ENCODE measurements at regions not wholly inside any gene's neighbourhood (a gene's known extent, or its start where the extent isn't known, plus 50 kb on each side); places are given as distances from the start of the nearest gene placed in this dataset.

DNA sequence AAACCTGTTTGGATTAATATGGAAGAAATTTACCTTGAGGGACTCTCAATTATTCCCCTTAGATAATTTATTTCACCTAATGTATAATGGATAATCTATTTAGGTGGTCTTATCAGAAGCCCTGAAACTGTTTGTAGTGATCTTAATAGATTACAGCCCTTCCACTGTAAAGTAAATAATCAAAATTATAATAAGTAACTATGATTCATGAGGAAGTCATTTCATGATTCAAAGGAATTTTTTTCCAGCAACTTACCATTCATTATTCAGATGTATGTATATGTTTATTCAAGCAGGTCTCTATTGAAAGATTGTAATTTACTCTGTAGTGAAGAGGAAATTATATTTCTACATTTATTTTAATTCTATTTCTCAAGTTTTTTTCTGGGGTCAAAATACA lies 250.6 kb upstream of the ROBO1 start:
- DNase-seq = no peak
- Histone ChIP-seq H3K4me3 (no peak overlapping the region), H3K27me3 (no peaks in the 10 kb centered on the region), H3K9me3 (replicated peaks in 1 of 3) (no peaks in the 10 kb centered on the region), H3K36me3 (replicated peaks in 1 of 2) (no peaks in the 10 kb centered on the region), H3K4me1 (replicated peaks in 1 of 2) (no peaks in the 10 kb centered on the region), H3K27ac (no peak overlapping the region)
- TF ChIP-seq POLR2A (IDR thresholded peaks at IDR 0.05) = no peak
- TF ChIP-seq CTCF (IDR thresholded peaks at IDR 0.05) = no peak
- intact Hi-C loops (cut with DNase I) = no loop called here

GRCh38 chr3:80017369-80017768 lies 249.6 kb upstream of the ROBO1 start:
- DNase-seq = no peak
- Histone ChIP-seq H3K27me3 (no peaks in the 10 kb centered on the region), H3K9me3 (replicated peaks in 1 of 3) (no peaks in the 10 kb centered on the region), H3K36me3 (replicated peaks in 1 of 2) (no peaks in the 10 kb centered on the region), H3K27ac (no peak overlapping the region), H3K4me3 (no peak overlapping the region), H3K4me1 (replicated peaks in 1 of 2) (no peaks in the 10 kb centered on the region)
- intact Hi-C loops (cut with DNase I) = no loop called here
- TF ChIP-seq POLR2A (IDR thresholded peaks at IDR 0.05) (no peak), CTCF (IDR thresholded peaks at IDR 0.05) (no peak)
- 79 to 98% (median 93%) methylated on average over 2 of the region's 2 CpGs for WGBS, 4 donors

- no peak for DNase-seq
- no peaks in the 10 kb centered on the region for H3K36me3 ChIP-seq (replicated peaks in 1 of 2)
- TF ChIP-seq CTCF (IDR thresholded peaks at IDR 0.05) (no peak), POLR2A (IDR thresholded peaks at IDR 0.05) (no peak)
- no peak overlapping the region for H3K4me3 ChIP-seq
- intact Hi-C loops (cut with DNase I) = no loop called here
- H3K9me3 ChIP-seq (replicated peaks in 1 of 3) = no peaks in the 10 kb centered on the region
- H3K4me1 ChIP-seq (replicated peaks in 1 of 2) = no peaks in the 10 kb centered on the region
- no peaks in the 10 kb centered on the region for H3K27me3 ChIP-seq
- WGBS, 4 donors = 74 to 81% (median 79%) methylated on average over 5 of the region's 5 CpGs; no CpG with 5 or more reads in 1 of the 4 donors
- H3K27ac ChIP-seq = no peak overlapping the region
Observed at GRCh38 chr3:80014576-80014975, 246.8 kb upstream of the ROBO1 start.

DNA sequence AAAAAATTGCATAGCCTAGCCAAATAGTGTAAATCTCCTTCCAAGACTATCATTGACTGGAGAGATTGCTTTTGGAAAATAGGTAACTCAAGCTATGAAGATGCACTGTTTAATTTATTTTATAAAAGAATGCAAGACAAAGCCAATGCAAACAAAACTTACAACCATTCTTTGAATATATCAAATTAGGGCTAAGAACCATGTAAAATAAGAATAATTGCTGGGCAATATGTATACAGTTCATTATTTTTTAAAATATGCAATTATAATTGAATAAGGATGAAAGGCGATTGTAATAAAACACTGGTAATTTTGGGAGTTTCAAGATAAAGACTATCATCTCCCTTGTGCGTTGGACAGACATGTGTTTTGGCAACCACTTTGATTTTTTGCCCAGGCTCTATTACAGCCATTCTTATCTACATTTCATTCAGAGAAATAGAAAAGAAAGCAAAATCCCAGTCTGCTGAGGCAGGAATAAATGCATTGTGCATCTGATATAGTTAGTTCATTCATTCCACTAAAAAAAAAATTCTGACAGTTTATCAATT lies 242.3 kb upstream of the ROBO1 start:
- WGBS, 4 donors = 48 to 64% (median 57%) methylated on average over 2 of the region's 2 CpGs
- Histone ChIP-seq H3K9me3 (replicated peaks in 1 of 3) (no peaks in the 10 kb centered on the region), H3K27ac (no peak overlapping the region), H3K27me3 (no peaks in the 10 kb centered on the region), H3K36me3 (replicated peaks in 1 of 2) (no peaks in the 10 kb centered on the region), H3K4me3 (no peak overlapping the region), H3K4me1 (replicated peaks in 1 of 2) (no peaks in the 10 kb centered on the region)
- intact Hi-C loops (cut with DNase I) = no loop called here
- no peak for DNase-seq
- TF ChIP-seq POLR2A (IDR thresholded peaks at IDR 0.05) (no peak), CTCF (IDR thresholded peaks at IDR 0.05) (no peak)
